MM.1S (cell line): ENCODE measurements at regions not wholly inside any gene's neighbourhood (a gene's known extent, or its start where the extent isn't known, plus 50 kb on each side); places are given as distances from the start of the nearest gene placed in this dataset.

ENCODE experiments used
- DNase-seq: peaks from one replicate; pipeline ENCODE4 v3.0.0-alpha.2; 2015
- H2AFZ ChIP-seq: fragments of 300-600 bp; sonication (generic); 2 replicates; pipeline ENCODE4 v1.6.0; 2016; ENCODE audit warnings: antibody characterized with exemption, low read length
- H3F3A ChIP-seq: fragments of 300-600 bp; sonication (generic); 2 replicates; pipeline ENCODE4 v1.6.1; 2016; ENCODE audit warnings: mild to moderate bottlenecking, antibody characterized with exemption, low read length, moderate library complexity, mixed read lengths; ENCODE audit not compliant: insufficient read depth
- H3K27ac ChIP-seq: fragments of 300-600 bp; sonication (generic); 2 replicates; pipeline ENCODE4 v1.5.1; 2016; ENCODE audit warnings: mild to moderate bottlenecking, low read length
- H3K27me3 ChIP-seq: fragments of 300-600 bp; sonication (generic); replicated peaks from 2 replicates; pipeline ENCODE4 v1.6.0; 2016; ENCODE audit warnings: low read length; ENCODE audit not compliant: insufficient read depth
- H3K36me3 ChIP-seq: fragments of 300-600 bp; sonication (generic); replicated peaks from 2 replicates; pipeline ENCODE4 v1.6.1; 2016; ENCODE audit warnings: mild to moderate bottlenecking, low read length, mixed read lengths; ENCODE audit not compliant: insufficient read depth
- H3K4me1 ChIP-seq: fragments of 300-600 bp; sonication (generic); 2 replicates; pipeline ENCODE4 v1.6.1; 2016; ENCODE audit warnings: low read length, mixed read lengths
- H3K4me2 ChIP-seq: fragments of 300-600 bp; sonication (generic); 2 replicates; pipeline ENCODE4 v1.6.0; 2016; ENCODE audit warnings: low read depth, low read length
- H3K4me3 ChIP-seq: fragments of 300-600 bp; sonication (generic); 2 replicates; pipeline ENCODE4 v1.5.1; 2016; ENCODE audit warnings: low read length, mixed read lengths
- H3K79me2 ChIP-seq: fragments of 300-600 bp; sonication (generic); 2 replicates; pipeline ENCODE4 v1.6.1; 2016; ENCODE audit warnings: mixed run types, low read length, mixed read lengths
- H3K9ac ChIP-seq: fragments of 300-600 bp; sonication (generic); 2 replicates; pipeline ENCODE4 v1.6.1; 2016; ENCODE audit warnings: low read length, mixed read lengths
- H3K9me2 ChIP-seq: fragments of 300-600 bp; sonication (generic); replicated peaks from 2 replicates; pipeline ENCODE4 v1.6.1; 2016; ENCODE audit warnings: mild to moderate bottlenecking, low read length, mixed read lengths; ENCODE audit not compliant: insufficient read depth
- H3K9me3 ChIP-seq: fragments of 300-600 bp; sonication (generic); replicated peaks from 2 replicates; pipeline ENCODE4 v1.6.1; 2016; ENCODE audit warnings: mild to moderate bottlenecking, low read length, mixed read lengths; ENCODE audit not compliant: insufficient read depth
- H4K20me1 ChIP-seq: fragments of 300-600 bp; sonication (generic); 2 replicates; pipeline ENCODE4 v1.6.1; 2016; ENCODE audit warnings: mild to moderate bottlenecking, low read length, moderate library complexity, mixed read lengths; ENCODE audit not compliant: insufficient read depth
- CTCF ChIP-seq: fragments of 300-600 bp; sonication (generic); IDR thresholded peaks from 2 replicates; pipeline ENCODE4 v1.5.1; 2016; ENCODE audit warnings: antibody characterized with exemption, low read length, mixed read lengths
- EZH2 ChIP-seq: fragments of 300-600 bp; sonication (generic); optimal IDR thresholded peaks from 2 replicates; pipeline ENCODE3; 2017; ENCODE audit warnings: low read depth, mild to moderate bottlenecking, antibody characterized with exemption, low read length, mixed read lengths
- EZH2phosphoT487 ChIP-seq: fragments of 300-600 bp; sonication (generic); IDR thresholded peaks from 2 replicates; pipeline ENCODE4 v1.6.1; 2018; ENCODE audit warnings: antibody characterized with exemption, low read length

- Histone ChIP-seq H3K4me2 (no peak overlapping the region), H2AFZ (no peak overlapping the region), H3K27me3 (no peaks in the 10 kb centered on the region), H3K4me3 (no peak overlapping the region), H3K4me1 (peaks cover under 1% of the 10 kb centered on the region; the same call in 1 of the 2 replicates), H3K27ac (no peak overlapping the region), H3K9ac (no peak overlapping the region), H3F3A (no peaks in the 10 kb centered on the region), H4K20me1 (no peaks in the 10 kb centered on the region), H3K79me2 (no peaks in the 10 kb centered on the region), H3K36me3 (no peaks in the 10 kb centered on the region), H3K9me3 (no peaks in the 10 kb centered on the region), H3K9me2 (no peaks in the 10 kb centered on the region)
- TF ChIP-seq EZH2phosphoT487 (no peak), EZH2 (no peak), CTCF (peak; percentile 15; the same call in 1 of the 2 replicates)
- DNase-seq, result no peak
Observed at GRCh38 chr1:198072177-198072576, 84.6 kb upstream of the NEK7 start.

DNA sequence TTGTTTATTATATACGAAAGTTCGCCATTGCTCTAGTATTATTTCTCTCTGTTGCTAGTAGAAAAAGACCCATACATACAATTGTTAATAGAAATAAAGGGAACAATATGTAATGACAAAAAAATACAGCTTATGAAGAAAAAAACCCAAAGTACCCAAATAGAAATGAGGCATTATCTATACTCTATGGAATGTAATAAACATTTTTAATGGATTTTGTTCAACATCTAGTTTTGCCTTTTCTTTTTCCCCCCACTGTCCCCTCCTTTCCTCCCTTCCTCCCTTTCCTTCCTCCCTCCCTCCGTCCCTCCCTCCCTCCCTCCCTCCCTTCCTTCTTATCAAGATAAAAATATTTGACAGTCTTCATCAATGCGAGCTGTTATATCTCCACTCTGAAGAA lies 81.5 kb upstream of the NEK7 start:
- H3K79me2 ChIP-seq, result no peaks in the 10 kb centered on the region
- H3K36me3 ChIP-seq, result no peaks in the 10 kb centered on the region
- H3K4me1 ChIP-seq, result no peaks in the 10 kb centered on the region
- no peak for TF ChIP-seq EZH2phosphoT487
- H3K27ac ChIP-seq, result no peak overlapping the region
- no peak overlapping the region for H3K4me3 ChIP-seq
- no peak overlapping the region for H3K4me2 ChIP-seq
- no peak overlapping the region for H2AFZ ChIP-seq
- H3K27me3 ChIP-seq, result no peaks in the 10 kb centered on the region
- DNase-seq, result no peak
- no peaks in the 10 kb centered on the region for H4K20me1 ChIP-seq
- H3F3A ChIP-seq, result no peaks in the 10 kb centered on the region
- H3K9me3 ChIP-seq, result no peaks in the 10 kb centered on the region
- H3K9ac ChIP-seq, result no peak overlapping the region
- no peaks in the 10 kb centered on the region for H3K9me2 ChIP-seq

- Histone ChIP-seq H3K9me3 (no peaks in the 10 kb centered on the region; the same call in 1 of the 2 replicates), H3K4me1 (no peaks in the 10 kb centered on the region; the same call in 1 of the 2 replicates), H3K4me2 (no peak overlapping the region), H3K36me3 (no peaks in the 10 kb centered on the region), H3K27me3 (no peaks in the 10 kb centered on the region), H3K9me2 (no peaks in the 10 kb centered on the region), H3K79me2 (no peaks in the 10 kb centered on the region), H3K4me3 (no peak overlapping the region), H2AFZ (no peak overlapping the region), H3K27ac (no peak overlapping the region), H3K9ac (no peak overlapping the region), H4K20me1 (no peaks in the 10 kb centered on the region), H3F3A (no peaks in the 10 kb centered on the region)
- DNase-seq, result no peak
- TF ChIP-seq CTCF (no peak), EZH2phosphoT487 (no peak), EZH2 (no peak)
Observed at GRCh38 chr1:198079432-198079951, 77.3 kb upstream of the NEK7 start.

- no peaks in the 10 kb centered on the region for H3K27me3 ChIP-seq
- no peaks in the 10 kb centered on the region for H3F3A ChIP-seq
- no peak for DNase-seq
- H3K4me1 ChIP-seq, result no peaks in the 10 kb centered on the region; the same call in 1 of the 2 replicates
- no peak overlapping the region for H2AFZ ChIP-seq
- no peaks in the 10 kb centered on the region; the same call in 1 of the 2 replicates for H3K9me3 ChIP-seq
- no peak overlapping the region for H3K4me2 ChIP-seq
- H3K36me3 ChIP-seq, result no peaks in the 10 kb centered on the region
- H3K79me2 ChIP-seq, result no peaks in the 10 kb centered on the region
- no peaks in the 10 kb centered on the region for H3K9me2 ChIP-seq
- H3K9ac ChIP-seq, result no peak overlapping the region
- no peak overlapping the region for H3K4me3 ChIP-seq
- TF ChIP-seq EZH2phosphoT487, result no peak
- TF ChIP-seq CTCF, result no peak
- TF ChIP-seq EZH2, result no peak
- no peak overlapping the region for H3K27ac ChIP-seq
- no peaks in the 10 kb centered on the region for H4K20me1 ChIP-seq
Observed at GRCh38 chr1:198082576-198082975, 74.2 kb upstream of the NEK7 start.
